Karpas-422 (cell line): ENCODE measurements at regions not wholly inside any gene's neighbourhood (a gene's known extent, or its start where the extent isn't known, plus 50 kb on each side); places are given as distances from the start of the nearest gene placed in this dataset.
A peak's percentile ranks its signal among the peaks of the same experiment; 100 is the strongest.

Source experiments
- DNase-seq: peaks from one replicate; pipeline ENCODE4 v3.0.0-alpha.2; 2015
- H2AFZ ChIP-seq: fragments of 200-600 bp; sonication (generic); 2 replicates; pipeline ENCODE4 v1.6.1; 2014; ENCODE audit warnings: antibody characterized with exemption, low read length, mixed read lengths
- H3K27ac ChIP-seq: fragments of 200-600 bp; sonication (generic); 2 replicates; pipeline ENCODE4 v1.5.1; 2014; ENCODE audit warnings: mild to moderate bottlenecking, low read length, moderate library complexity
- H3K27me3 ChIP-seq: fragments of 200-600 bp; sonication (generic); 2 replicates; pipeline ENCODE4 v1.6.1; 2014; ENCODE audit warnings: low read length, mixed read lengths
- H3K36me3 ChIP-seq: fragments of 200-600 bp; sonication (generic); 2 replicates; pipeline ENCODE4 v1.6.1; 2014; ENCODE audit warnings: low read length, mixed read lengths; ENCODE audit not compliant: insufficient read depth
- H3K4me1 ChIP-seq: fragments of 200-600 bp; sonication (generic); 2 replicates; pipeline ENCODE4 v1.6.1; 2014; ENCODE audit warnings: mild to moderate bottlenecking, low read length, mixed read lengths
- H3K4me2 ChIP-seq: fragments of 200-600 bp; sonication (generic); 2 replicates; pipeline ENCODE4 v1.6.1; 2014; ENCODE audit warnings: low read length, low read depth, mild to moderate bottlenecking; ENCODE audit not compliant: poor library complexity, severe bottlenecking
- H3K4me3 ChIP-seq: fragments of 200-600 bp; sonication (generic); 2 replicates; pipeline ENCODE4 v1.5.1; 2014; ENCODE audit warnings: mild to moderate bottlenecking, antibody characterized with exemption, low read length, mixed read lengths
- H3K79me2 ChIP-seq: fragments of 200-600 bp; sonication (generic); 2 replicates; pipeline ENCODE4 v1.6.1; 2014; ENCODE audit warnings: mild to moderate bottlenecking, low read length, mixed read lengths
- H3K9ac ChIP-seq: fragments of 200-600 bp; sonication (generic); 2 replicates; pipeline ENCODE4 v1.6.0; 2014; ENCODE audit warnings: low read length
- H3K9me2 ChIP-seq: fragments of 200-600 bp; sonication (generic), shearing (Covaris generic); replicated peaks from 2 replicates; pipeline ENCODE4 v1.6.0; 2014; ENCODE audit warnings: mild to moderate bottlenecking, low read length, moderate library complexity; ENCODE audit not compliant: insufficient read depth
- H3K9me3 ChIP-seq: fragments of 300-700, 200-600 bp; sonication (generic); 2 replicates; pipeline ENCODE4 v1.6.1; 2014; ENCODE audit warnings: low read length, mixed read lengths
- H4K20me1 ChIP-seq: fragments of 200-600 bp; sonication (generic); 2 replicates; pipeline ENCODE4 v1.6.1; 2014; ENCODE audit warnings: mild to moderate bottlenecking, antibody characterized with exemption, low read length, low read depth; ENCODE audit not compliant: insufficient read depth

GRCh38 chr6:56714982-56715456 is 72.3 kb upstream of the DST start:
- H3K27me3 ChIP-seq, result no peaks in the 10 kb centered on the region
- no peak for DNase-seq
- no peaks in the 10 kb centered on the region for H3K9me3 ChIP-seq
- H3K4me2 ChIP-seq, result no peak overlapping the region
- no peak overlapping the region for H2AFZ ChIP-seq
- H3K4me1 ChIP-seq, result no peaks in the 10 kb centered on the region
- H3K79me2 ChIP-seq, result no peaks in the 10 kb centered on the region
- H3K9me2 ChIP-seq, result no peaks in the 10 kb centered on the region
- H3K4me3 ChIP-seq, result no peak overlapping the region
- H4K20me1 ChIP-seq, result no peaks in the 10 kb centered on the region
- no peak overlapping the region for H3K27ac ChIP-seq
- H3K9ac ChIP-seq, result no peak overlapping the region
- H3K36me3 ChIP-seq, result no peaks in the 10 kb centered on the region

DNA sequence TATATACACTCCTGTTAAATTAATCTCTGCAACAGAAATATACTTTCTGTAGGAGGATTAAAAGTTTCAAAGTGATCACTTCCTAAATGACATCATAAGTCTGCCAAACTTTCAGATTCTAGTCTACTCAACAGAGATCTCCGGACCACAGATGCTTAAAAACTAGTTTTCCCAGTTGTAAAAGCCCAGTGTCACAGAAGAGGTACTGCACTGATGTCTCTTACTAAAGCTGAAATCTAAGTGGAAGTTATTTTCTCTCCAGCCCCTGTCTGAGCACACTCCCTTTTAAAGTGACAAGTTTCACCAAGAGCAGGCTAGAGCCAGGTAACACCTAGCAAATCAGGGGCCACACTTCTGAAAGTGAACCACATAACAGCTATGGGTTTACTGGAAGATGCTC is 71.6 kb upstream of the DST start:
- H3K4me2 ChIP-seq, result no peak overlapping the region
- no peaks in the 10 kb centered on the region for H3K79me2 ChIP-seq
- H3K4me1 ChIP-seq, result no peaks in the 10 kb centered on the region
- H3K27ac ChIP-seq, result no peak overlapping the region
- no peaks in the 10 kb centered on the region for H3K9me3 ChIP-seq
- no peaks in the 10 kb centered on the region for H3K36me3 ChIP-seq
- no peak for DNase-seq
- no peaks in the 10 kb centered on the region for H3K27me3 ChIP-seq
- no peak overlapping the region for H3K4me3 ChIP-seq
- H2AFZ ChIP-seq, result no peak overlapping the region
- no peaks in the 10 kb centered on the region for H3K9me2 ChIP-seq
- no peaks in the 10 kb centered on the region for H4K20me1 ChIP-seq
- no peak overlapping the region for H3K9ac ChIP-seq

GRCh38 chr6:56713254-56713672 is 70.6 kb upstream of the DST start:
- no peaks in the 10 kb centered on the region for H3K4me1 ChIP-seq
- no peak overlapping the region for H3K9ac ChIP-seq
- no peak overlapping the region for H2AFZ ChIP-seq
- DNase-seq, result no peak
- no peak overlapping the region for H3K4me2 ChIP-seq
- H4K20me1 ChIP-seq, result no peaks in the 10 kb centered on the region
- H3K36me3 ChIP-seq, result no peaks in the 10 kb centered on the region
- H3K4me3 ChIP-seq, result no peak overlapping the region
- no peaks in the 10 kb centered on the region for H3K79me2 ChIP-seq
- no peaks in the 10 kb centered on the region for H3K27me3 ChIP-seq
- no peaks in the 10 kb centered on the region for H3K9me2 ChIP-seq
- no peak overlapping the region for H3K27ac ChIP-seq
- H3K9me3 ChIP-seq, result no peaks in the 10 kb centered on the region

GRCh38 chr6:56710967-56711366 is 68.3 kb upstream of the DST start:
- no peaks in the 10 kb centered on the region for H3K79me2 ChIP-seq

DNA sequence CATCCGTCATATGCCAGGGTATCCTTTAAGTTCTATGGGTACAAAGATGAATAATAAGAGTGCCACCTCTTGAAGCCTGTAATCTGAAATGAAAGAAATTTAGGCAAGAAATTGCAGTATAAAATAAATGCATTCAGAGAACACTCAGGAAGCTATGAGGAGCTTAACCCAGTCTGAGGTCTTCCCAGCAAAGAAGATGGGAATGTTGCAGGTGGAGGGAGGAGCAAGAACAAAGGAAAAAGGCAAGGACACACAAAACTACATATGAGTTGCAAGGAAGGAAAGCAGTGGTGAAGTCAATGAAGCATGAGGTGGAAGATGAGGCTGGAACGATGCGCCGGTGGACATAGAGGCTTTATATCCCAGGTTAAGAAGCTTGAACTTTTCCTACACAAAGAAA is 67.0 kb upstream of the DST start:
- Histone ChIP-seq H3K27ac (no peak overlapping the region), H2AFZ (no peak overlapping the region), H3K79me2 (no peaks in the 10 kb centered on the region), H3K4me3 (no peak overlapping the region), H3K36me3 (no peaks in the 10 kb centered on the region), H3K4me2 (no peak overlapping the region), H3K9ac (no peak overlapping the region), H3K9me3 (no peaks in the 10 kb centered on the region), H3K27me3 (no peaks in the 10 kb centered on the region), H4K20me1 (no peaks in the 10 kb centered on the region), H3K4me1 (no peaks in the 10 kb centered on the region), H3K9me2 (no peaks in the 10 kb centered on the region)
- no peak for DNase-seq

More at GRCh38 chr6:56710967-56711366, 68.3 kb upstream of the DST start:
- Histone ChIP-seq H3K27me3 (no peaks in the 10 kb centered on the region), H3K36me3 (no peaks in the 10 kb centered on the region), H3K9ac (no peak overlapping the region), H3K9me2 (no peaks in the 10 kb centered on the region), H3K4me2 (no peak overlapping the region), H3K27ac (no peak overlapping the region), H2AFZ (no peak overlapping the region), H3K4me1 (no peaks in the 10 kb centered on the region), H3K4me3 (no peak overlapping the region), H3K9me3 (no peaks in the 10 kb centered on the region), H4K20me1 (no peaks in the 10 kb centered on the region)
- no peak for DNase-seq

DNA sequence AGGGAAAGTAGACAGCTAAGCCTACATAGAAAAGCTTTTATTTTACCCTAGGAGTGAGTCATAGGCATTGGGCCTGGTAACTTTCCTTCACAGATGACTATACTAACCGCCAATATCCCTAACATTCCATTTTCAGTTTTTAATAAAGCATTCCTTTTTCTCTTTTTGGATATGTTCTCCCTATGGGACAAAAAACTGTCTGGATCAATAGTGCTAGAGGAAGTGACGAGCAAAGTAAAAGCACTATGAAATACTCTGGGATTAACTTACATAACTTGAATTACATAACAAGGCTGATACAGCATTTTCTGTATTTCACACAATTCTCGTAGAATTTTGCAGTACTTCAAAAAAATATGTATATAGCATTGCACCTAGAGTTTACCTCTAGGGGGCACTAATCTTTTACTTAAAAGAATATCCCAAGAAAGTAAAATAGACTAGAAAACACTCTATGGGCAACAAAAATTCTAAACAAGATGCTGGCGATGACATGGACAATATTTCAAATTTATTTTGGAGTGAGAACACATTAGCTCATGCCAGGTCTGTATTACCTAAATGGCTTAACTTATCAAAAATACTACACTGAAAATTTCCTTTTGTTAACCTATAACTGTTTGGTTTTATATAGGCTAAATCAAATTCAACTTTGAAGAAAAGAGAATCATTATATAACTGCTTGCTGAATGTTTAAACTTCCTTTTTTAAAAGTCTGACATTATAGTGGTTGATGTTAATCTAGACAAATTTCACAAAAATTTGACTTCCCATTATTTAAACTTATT is 66.3 kb upstream of the DST start:
- DNase-seq, result peak; percentile 84
- no peak overlapping the region for H3K4me2 ChIP-seq
- no peaks in the 10 kb centered on the region for H4K20me1 ChIP-seq
- no peak overlapping the region for H3K27ac ChIP-seq
- no peaks in the 10 kb centered on the region for H3K36me3 ChIP-seq
- H3K9me2 ChIP-seq, result no peaks in the 10 kb centered on the region
- H3K9me3 ChIP-seq, result no peaks in the 10 kb centered on the region
- H3K27me3 ChIP-seq, result no peaks in the 10 kb centered on the region
- no peaks in the 10 kb centered on the region for H3K79me2 ChIP-seq
- H3K4me3 ChIP-seq, result no peak overlapping the region
- H3K4me1 ChIP-seq, result no peaks in the 10 kb centered on the region
- H3K9ac ChIP-seq, result no peak overlapping the region
- H2AFZ ChIP-seq, result no peak overlapping the region

DNA sequence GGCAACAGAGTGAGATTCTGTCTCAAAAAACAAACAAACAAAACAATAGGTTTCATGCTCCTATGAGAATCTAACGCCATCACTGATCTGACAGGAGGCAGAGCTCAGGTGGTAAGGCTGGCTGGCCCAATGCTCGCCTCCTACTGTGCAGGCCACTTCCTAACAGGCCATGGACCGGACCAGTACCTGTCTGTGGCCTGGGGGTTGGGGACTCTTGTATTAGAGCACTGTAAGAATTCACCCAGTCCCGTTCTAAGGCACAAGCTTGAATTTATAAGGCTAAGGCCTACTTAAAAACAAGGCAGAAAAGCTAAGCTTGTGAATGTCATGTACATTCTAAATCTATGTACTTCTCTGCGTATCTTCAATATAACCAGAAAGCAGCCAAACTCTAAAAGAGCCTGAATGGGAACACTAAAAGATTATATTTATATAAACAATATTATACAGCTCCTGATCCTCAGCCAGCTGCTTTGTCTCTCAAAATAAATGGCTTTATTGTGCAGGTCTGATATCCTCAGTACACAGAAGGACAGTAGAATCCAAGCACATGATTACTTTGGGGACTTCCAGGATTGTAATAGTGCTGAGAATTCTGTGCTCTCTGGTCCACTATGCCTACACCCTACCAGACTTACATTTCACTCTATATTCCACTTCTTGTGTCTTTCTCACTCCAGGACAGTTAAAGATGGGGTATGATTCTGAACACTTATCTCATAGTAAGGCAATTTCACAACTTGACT is 64.5 kb upstream of the DST start:
- DNase-seq, result no peak
- no peaks in the 10 kb centered on the region for H3K36me3 ChIP-seq
- no peaks in the 10 kb centered on the region for H3K79me2 ChIP-seq
- no peaks in the 10 kb centered on the region for H3K27me3 ChIP-seq
- no peak overlapping the region for H3K4me2 ChIP-seq
- H3K9ac ChIP-seq, result no peak overlapping the region
- no peaks in the 10 kb centered on the region for H3K4me1 ChIP-seq
- H3K4me3 ChIP-seq, result no peak overlapping the region
- no peak overlapping the region for H2AFZ ChIP-seq
- no peaks in the 10 kb centered on the region for H4K20me1 ChIP-seq
- no peaks in the 10 kb centered on the region for H3K9me3 ChIP-seq
- H3K9me2 ChIP-seq, result no peaks in the 10 kb centered on the region
- no peak overlapping the region for H3K27ac ChIP-seq

DNA sequence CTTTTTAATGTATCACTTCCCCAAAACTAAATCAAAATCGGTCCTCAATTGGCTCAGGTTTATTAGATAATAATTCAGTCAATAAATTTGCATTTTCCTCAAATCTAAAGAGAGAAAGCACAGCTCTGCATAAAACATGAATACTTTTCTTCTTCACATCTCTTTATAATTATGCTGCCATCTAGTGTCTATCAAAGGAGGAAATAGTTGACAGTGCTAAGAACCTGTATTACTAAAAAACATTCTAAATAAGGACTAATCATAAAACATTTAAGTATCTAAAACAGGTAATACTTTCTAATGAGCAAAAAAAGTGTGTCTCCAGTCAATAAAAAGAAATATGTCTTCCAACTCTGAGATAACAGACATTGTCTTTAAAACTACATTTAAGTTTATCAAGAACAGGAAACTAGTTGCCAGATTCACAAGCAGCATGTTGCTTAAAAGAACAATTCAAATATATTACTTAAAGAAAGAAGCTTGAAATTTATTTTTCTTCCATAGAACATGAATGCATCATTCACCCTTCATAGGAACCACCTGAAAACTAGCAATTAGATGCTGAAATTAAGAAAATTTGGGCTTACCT is 56.5 kb upstream of the DST start:
- Histone ChIP-seq H3K27me3 (no peaks in the 10 kb centered on the region), H4K20me1 (no peaks in the 10 kb centered on the region), H3K4me2 (no peak overlapping the region), H3K27ac (no peak overlapping the region), H3K9ac (no peak overlapping the region), H3K9me2 (no peaks in the 10 kb centered on the region), H3K9me3 (no peaks in the 10 kb centered on the region), H3K79me2 (no peaks in the 10 kb centered on the region), H3K4me1 (no peaks in the 10 kb centered on the region), H2AFZ (no peak overlapping the region), H3K4me3 (no peak overlapping the region), H3K36me3 (no peaks in the 10 kb centered on the region)
- peak; percentile 64 for DNase-seq
